ENCODE measurements at regions not wholly inside any gene's neighbourhood (a gene's known extent, or its start where the extent isn't known, plus 50 kb on each side); places are given as distances from the start of the nearest gene placed in this dataset.
A peak's percentile ranks its signal among the peaks of the same experiment; 100 is the strongest.

DNA sequence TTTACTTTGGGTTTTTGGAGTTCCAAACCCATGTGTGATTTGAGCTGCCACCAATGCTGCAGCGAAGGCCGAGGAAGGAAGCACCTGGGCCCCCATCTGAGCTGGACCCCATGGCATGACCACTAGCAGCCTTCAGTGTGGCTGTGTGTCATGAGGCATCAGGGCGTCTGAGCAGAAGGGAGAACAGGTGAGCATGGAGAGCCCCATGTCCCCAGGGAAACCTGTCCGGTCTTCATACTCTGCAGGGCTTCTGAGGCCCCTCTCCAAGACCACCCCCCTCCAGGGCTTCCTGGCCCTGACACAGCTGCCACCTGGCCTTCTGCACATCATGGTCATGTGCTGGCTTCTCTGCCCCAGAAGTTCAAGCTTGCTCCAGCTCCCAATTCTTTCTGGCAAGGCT is 169.1 kb upstream of the CST7 start:
- H3K27ac Mint-ChIP-seq, result no peak overlapping the region
- no peaks in the 10 kb centered on the region for H3K36me3 Mint-ChIP-seq (ENCODE audit: insufficient read depth)
- no peak for ATAC-seq (replicated peaks)
- H3K27me3 Mint-ChIP-seq, result peaks cover 47 to 74% of the 10 kb centered on the region in 2 donors
- no peak overlapping the region for H3K4me3 Mint-ChIP-seq
- no peak for DNase-seq
- H3K4me1 Mint-ChIP-seq (ENCODE audit: low read depth in 2 of 2), result no peaks in the 10 kb centered on the region
- H3K9me3 Mint-ChIP-seq, result peaks cover 0 to 2% of the 10 kb centered on the region in 2 donors

DNA sequence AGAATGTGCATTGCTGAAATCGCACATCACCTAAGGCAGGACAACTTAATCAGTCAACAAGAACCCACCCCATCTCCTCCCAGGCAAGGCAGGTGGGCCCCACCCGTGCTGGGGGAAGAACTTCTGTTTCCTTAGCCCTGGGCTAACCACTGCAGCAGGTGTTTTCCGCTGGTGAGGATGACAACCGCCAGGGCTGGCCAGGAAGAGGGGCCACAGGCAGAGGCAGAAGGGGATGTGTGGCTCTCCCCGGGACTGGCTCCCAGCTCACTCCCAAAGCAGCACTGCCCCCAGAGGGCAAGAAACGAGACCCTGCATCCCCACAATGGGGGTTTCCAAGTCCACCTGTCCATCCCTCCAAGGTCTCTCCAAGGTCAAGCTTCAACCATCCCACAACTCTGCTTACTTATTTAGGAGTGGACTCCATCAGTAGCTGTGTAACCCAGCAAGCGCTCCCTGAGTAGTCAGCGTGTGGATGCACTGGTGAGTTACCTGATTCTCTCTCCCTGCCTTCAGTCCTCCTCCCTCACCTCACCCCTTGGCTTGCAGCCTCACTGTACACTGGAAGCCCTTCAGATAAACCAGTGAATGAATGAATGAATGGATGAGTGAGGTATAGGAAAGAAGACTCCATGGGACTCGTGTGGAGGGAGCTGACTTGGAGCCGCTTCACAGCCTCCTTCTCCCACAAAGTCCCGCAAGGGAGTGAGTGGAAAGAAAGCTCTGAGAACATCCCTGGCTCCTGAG is 168.2 kb upstream of the CST7 start:
- Mint-ChIP-seq H3K27me3 (peaks cover 43 to 72% of the 10 kb centered on the region in 2 donors), H3K27ac (peak overlapping the region in 1 of 2 donors; percentile 55)
- no peak for DNase-seq

DNA sequence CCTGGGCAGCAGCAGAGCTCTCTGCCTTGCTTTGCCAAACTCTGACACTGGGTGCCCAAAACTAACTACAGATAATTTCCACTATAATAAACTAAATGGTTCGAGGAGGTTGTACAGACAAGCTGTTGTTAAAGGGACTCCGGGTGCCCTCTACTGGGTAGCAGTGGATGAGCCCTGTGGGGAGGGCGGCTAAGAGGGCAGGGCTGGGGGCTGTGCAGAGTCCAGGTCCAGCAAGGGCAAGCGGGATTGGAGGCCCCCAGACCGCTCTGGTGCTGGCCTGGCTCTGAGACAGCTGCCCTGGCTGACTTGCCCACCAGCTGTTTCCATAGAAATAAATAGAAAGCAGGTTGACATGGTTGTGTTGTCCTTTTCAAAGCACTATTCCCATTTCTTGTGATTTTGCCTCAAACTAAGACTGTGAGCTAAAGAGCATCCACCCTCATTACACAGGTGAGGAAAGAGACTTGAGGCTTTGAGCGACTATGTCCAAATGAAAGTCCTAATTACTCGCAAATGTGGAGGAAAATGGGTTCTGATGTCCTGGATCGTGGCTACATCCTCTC is 167.6 kb upstream of the CST7 start:
- peaks cover 38 to 68% of the 10 kb centered on the region in 2 donors for H3K27me3 Mint-ChIP-seq
- peak overlapping the region in 1 of 2 donors; percentile 55 for H3K27ac Mint-ChIP-seq
- no peak for DNase-seq
- no peaks in the 10 kb centered on the region for H3K36me3 Mint-ChIP-seq (ENCODE audit: insufficient read depth)
- H3K4me1 Mint-ChIP-seq (ENCODE audit: low read depth in 2 of 2), result peaks cover 0 to 2% of the 10 kb centered on the region in 2 donors
- H3K9me3 Mint-ChIP-seq, result no peaks in the 10 kb centered on the region
- ATAC-seq (replicated peaks), result no peak
- no peak overlapping the region for H3K4me3 Mint-ChIP-seq

More for the DNA sequence above, 168.2 kb upstream of the CST7 start:
- H3K4me3 Mint-ChIP-seq, result no peak overlapping the region
- no peak for ATAC-seq (replicated peaks)
- no peaks in the 10 kb centered on the region for H3K36me3 Mint-ChIP-seq (ENCODE audit: insufficient read depth)
- H3K4me1 Mint-ChIP-seq (ENCODE audit: low read depth in 2 of 2), result peaks cover 0 to 2% of the 10 kb centered on the region in 2 donors
- no peaks in the 10 kb centered on the region for H3K9me3 Mint-ChIP-seq

DNA sequence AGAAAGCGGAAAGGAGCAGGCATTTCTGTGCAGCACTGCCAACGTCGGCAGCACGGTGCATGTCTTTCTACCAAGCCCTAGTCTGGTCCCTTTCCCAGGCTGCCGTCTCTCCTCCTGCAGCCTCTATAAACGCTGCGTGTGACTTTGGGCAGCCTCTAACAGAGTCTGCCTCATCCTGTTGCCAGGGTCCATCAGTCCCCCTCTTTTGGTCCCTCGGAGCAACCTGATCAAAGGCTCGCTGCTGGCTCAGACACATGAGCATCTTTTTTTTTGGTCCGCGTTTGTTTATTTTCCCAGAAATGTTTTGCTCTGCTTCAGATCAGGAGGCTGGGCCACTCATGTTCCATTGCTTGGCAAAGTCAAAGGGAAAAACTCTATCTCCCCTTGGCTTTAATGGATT is 166.8 kb upstream of the CST7 start:
- no peak overlapping the region for H3K4me3 Mint-ChIP-seq
- H3K4me1 Mint-ChIP-seq (ENCODE audit: low read depth in 2 of 2), result peaks cover 0 to 2% of the 10 kb centered on the region in 2 donors
- peaks cover 43 to 68% of the 10 kb centered on the region in 2 donors for H3K27me3 Mint-ChIP-seq
- no peaks in the 10 kb centered on the region for H3K36me3 Mint-ChIP-seq (ENCODE audit: insufficient read depth)
- H3K9me3 Mint-ChIP-seq, result no peaks in the 10 kb centered on the region
- ATAC-seq (replicated peaks), result no peak
- DNase-seq, result no peak
- no peak overlapping the region for H3K27ac Mint-ChIP-seq

DNA sequence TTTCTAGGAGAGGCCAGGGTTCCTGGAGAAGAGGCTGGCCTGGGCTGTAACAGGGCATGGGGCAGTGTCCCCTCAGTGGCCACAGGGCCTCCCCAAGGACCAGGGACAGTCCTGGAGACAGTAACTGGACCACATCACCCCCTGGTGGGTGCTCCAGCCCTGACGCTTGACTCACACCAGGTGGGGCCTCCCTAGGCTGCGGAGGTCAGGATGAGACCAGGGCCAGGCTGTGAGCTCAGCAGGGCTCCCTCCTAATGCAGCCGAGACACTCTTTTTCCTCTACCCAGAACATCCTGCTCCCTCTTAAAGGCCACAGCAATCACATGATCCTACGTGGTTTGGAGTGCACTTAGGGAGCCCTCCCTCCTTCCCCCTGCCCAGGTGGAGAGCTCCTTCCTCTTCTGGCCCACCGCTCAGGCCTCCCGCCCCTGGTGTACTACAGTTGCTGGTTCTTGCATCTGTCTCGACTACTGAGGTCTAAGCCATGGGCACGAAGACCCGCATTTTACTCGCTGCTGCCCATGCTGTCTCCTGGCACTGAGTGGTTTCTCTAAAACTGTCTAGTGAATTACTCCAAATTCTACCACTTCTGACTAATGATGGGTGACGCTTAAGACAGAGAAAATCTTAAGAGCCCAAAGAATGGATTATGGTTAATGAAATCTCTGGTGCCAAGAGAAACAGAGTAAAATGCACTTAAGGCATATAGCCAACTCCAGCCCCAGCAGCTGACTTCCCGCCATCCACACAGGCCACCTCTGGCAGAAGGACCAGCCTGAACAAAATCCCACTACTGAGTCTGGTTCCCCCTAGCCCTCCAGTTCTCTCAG is 166.1 kb upstream of the CST7 start:
- Mint-ChIP-seq H3K27ac (no peak overlapping the region), H3K4me3 (no peak overlapping the region), H3K27me3 (peaks cover 40 to 68% of the 10 kb centered on the region in 2 donors), H3K9me3 (no peaks in the 10 kb centered on the region), H3K4me1 (ENCODE audit: low read depth in 2 of 2) (peaks cover 0 to 2% of the 10 kb centered on the region in 2 donors), H3K36me3 (ENCODE audit: insufficient read depth) (no peaks in the 10 kb centered on the region)
- DNase-seq (no peak), ATAC-seq (replicated peaks) (no peak)

DNA sequence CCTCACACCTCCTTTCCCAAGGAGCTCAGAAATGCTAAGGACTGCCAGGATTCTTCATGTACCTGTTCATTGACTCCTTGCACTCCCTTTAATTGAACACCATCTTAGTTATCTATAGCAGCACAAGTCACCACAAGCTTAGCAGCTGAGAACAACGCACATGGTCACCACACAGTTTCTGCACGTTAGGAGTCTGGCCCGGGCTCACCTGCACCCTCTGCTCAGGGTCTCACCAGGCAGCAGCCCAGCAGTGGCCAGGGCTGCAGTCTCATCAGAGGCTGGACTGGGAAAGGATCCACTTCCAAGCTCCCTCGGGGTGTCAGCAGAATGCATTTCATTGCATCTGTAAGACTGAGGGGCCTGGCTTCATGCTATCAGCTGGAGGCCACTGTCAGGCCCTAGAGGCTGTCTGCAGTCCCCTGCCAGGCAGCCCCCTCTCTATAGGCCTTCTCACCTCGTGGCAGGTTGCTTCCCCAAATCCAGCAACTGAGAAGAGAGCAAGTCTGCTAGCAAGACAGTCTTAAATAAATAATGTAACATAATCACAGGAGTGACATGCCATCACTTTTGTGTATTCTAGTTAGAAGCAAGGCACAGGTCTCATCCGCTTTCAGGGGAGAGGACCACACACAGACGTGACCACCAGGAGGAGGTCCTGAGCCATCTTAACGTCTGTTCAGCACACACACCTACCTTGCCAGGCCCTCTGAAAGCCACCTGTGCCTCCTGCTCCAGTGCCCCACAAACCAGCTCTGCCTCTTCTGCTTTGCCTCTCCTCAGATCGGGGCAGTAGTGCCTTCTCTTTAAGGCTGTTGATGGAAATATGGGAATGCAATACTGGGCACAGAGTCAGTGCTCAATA is 165.2 kb upstream of the CST7 start:
- Mint-ChIP-seq H3K27ac (no peak overlapping the region), H3K36me3 (ENCODE audit: insufficient read depth) (no peaks in the 10 kb centered on the region), H3K27me3 (peaks cover 40 to 65% of the 10 kb centered on the region in 2 donors), H3K4me3 (no peak overlapping the region), H3K9me3 (no peaks in the 10 kb centered on the region), H3K4me1 (ENCODE audit: low read depth in 2 of 2) (peaks cover 0 to 2% of the 10 kb centered on the region in 2 donors)
- no peak for DNase-seq
- no peak for ATAC-seq (replicated peaks)

DNA sequence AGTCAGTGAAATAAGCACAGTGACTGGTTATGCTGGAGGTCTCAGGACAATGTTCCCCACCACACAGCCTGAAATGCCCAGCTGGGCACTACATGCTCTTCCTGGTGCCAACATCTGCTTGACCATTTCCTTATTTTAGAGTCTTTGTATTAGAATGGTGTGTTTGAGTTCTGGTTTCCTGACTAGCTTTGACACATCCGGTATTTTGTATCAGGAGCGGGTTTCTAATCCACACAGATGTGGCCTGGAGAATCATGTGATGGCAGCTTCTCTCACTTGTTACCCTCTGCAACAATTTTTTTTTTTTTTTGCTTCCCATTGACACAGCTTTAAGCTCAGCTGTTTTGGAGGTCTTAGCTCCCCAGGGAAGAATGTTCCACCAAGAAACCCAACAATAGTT is 164.5 kb upstream of the CST7 start:
- Mint-ChIP-seq H3K9me3 (no peaks in the 10 kb centered on the region), H3K4me1 (ENCODE audit: low read depth in 2 of 2) (peaks cover 0 to 2% of the 10 kb centered on the region in 2 donors), H3K27ac (no peak overlapping the region), H3K36me3 (ENCODE audit: insufficient read depth) (no peaks in the 10 kb centered on the region), H3K4me3 (no peak overlapping the region), H3K27me3 (peaks cover 33 to 66% of the 10 kb centered on the region in 2 donors)
- DNase-seq (no peak), ATAC-seq (replicated peaks) (no peak)

DNA sequence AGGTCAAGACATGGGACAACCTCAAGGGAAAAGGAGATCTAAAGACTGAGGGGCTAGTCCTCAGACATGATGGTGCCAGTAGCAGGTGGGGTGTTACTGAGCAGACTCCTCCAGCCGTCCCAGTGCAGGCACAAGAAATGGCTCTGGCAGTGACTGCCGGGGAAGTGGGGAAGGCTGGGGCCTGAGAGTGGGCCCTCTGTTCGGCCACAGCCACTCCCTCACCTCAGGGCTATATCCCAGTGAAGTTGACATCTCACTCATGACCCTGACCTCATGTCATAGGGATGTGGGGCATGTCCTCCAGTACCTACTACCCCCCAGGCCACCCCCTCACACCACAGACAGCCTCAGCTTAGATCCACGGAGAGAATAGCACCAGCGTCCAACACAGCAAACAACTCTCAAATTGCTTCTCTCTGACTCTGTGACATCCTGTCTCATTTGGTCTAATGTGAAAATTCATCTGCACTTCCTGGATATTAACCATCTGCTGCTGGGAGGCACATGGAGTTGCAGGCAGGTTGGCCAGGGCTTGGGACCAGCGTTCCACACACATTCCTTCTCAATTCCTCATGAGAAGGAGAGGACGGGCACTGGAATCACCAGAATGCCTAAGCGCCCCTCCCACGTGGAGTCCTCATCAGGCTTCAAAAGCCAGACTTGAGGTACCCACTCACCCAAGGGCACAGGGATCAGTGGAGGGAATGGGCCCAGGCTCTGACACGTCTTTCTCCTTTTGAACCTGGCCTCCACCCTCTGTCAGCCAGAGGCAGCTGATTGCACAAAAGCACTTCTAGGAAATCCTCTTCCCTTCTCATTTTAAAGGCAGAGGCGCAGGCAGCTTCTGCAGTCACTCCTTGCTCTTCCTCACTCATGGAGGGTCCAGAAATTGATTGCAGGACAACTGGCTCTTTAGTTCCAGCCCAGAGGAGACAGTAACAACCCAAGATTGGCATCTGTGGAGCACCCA is 163.6 kb upstream of the CST7 start:
- Mint-ChIP-seq H3K36me3 (ENCODE audit: insufficient read depth) (no peaks in the 10 kb centered on the region), H3K27ac (no peak overlapping the region), H3K9me3 (no peaks in the 10 kb centered on the region), H3K4me3 (no peak overlapping the region), H3K27me3 (peaks cover 29 to 66% of the 10 kb centered on the region in 2 donors), H3K4me1 (ENCODE audit: low read depth in 2 of 2) (peaks cover 0 to 2% of the 10 kb centered on the region in 2 donors)
- no peak for ATAC-seq (replicated peaks)
- no peak for DNase-seq

DNA sequence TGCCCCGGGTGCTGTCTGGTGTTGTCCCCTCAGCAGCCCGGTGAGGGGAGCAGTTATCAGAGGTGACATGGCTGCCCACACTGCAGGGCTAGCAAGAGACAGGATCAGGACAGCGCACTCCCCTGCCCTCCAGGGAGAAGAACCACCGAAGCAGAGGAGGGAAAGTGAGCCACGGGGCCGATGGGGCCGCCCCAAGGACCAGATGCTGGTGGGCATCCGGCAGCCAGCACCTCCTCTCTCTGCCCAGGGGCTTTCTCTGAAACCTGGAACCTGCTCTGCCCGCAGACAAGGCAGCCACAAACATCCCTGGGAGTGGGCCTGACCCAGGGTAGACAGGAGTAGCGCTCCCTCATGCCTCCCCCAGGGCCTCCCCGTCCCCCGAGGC is 163.0 kb upstream of the CST7 start:
- H3K36me3 Mint-ChIP-seq (ENCODE audit: insufficient read depth), result no peaks in the 10 kb centered on the region
- no peak overlapping the region for H3K27ac Mint-ChIP-seq
- H3K4me1 Mint-ChIP-seq (ENCODE audit: low read depth in 2 of 2), result peaks cover 0 to 2% of the 10 kb centered on the region in 2 donors
- peaks cover 25 to 66% of the 10 kb centered on the region in 2 donors for H3K27me3 Mint-ChIP-seq
- ATAC-seq (replicated peaks) (no peak), DNase-seq (no peak)
- H3K4me3 Mint-ChIP-seq, result no peak overlapping the region
- no peaks in the 10 kb centered on the region for H3K9me3 Mint-ChIP-seq

DNA sequence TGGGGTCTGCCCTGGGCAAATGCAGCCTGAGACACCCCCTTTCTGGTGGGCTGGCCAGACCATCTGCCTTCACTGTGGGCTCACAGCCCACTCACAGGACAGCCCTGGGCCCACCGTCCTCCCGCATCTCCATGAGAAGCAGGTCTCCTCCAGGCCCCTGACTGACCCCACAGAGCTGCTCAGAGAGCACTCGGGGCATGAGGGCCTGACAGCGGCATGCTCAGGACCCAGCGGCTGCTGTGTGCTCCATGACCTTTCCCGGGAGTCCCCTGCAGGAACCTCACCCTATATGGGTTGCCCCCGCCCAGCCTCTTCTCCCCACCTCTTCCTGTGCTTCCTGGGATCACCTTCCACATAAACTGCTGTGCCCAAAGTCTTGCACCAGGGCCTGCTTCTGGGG is 162.4 kb upstream of the CST7 start:
- Mint-ChIP-seq H3K4me3 (no peak overlapping the region), H3K4me1 (ENCODE audit: low read depth in 2 of 2) (peaks cover 0 to 2% of the 10 kb centered on the region in 2 donors), H3K9me3 (no peaks in the 10 kb centered on the region), H3K36me3 (ENCODE audit: insufficient read depth) (no peaks in the 10 kb centered on the region), H3K27ac (no peak overlapping the region), H3K27me3 (peaks cover 25 to 67% of the 10 kb centered on the region in 2 donors)
- ATAC-seq (replicated peaks), result no peak
- no peak for DNase-seq

DNA sequence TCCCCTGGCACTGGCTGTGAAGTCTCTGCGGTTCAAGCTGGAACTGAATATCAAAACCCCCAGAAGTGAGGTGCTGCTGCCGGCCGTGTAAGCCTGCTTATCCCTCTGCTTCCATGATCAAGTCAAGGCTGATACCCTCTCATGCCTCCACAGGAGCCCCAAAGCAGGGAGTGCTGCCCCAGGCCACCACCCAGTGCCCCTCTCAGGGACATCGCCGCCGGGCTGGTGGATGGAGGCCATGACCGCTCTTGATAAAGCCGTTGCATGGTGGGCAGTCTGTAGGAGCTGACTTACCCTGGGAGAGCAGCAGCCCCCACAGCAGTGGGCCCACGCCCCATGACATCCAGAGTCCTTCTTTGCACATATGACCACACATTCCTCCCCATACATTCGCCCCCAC is 162.0 kb upstream of the CST7 start:
- H3K36me3 Mint-ChIP-seq (ENCODE audit: insufficient read depth), result no peaks in the 10 kb centered on the region
- no peak overlapping the region for H3K4me3 Mint-ChIP-seq
- peaks cover 24 to 66% of the 10 kb centered on the region in 2 donors for H3K27me3 Mint-ChIP-seq
- DNase-seq (no peak), ATAC-seq (replicated peaks) (no peak)
- peaks cover 0 to 2% of the 10 kb centered on the region in 2 donors for H3K4me1 Mint-ChIP-seq (ENCODE audit: low read depth in 2 of 2)
- H3K27ac Mint-ChIP-seq, result no peak overlapping the region
- H3K9me3 Mint-ChIP-seq, result no peaks in the 10 kb centered on the region

DNA sequence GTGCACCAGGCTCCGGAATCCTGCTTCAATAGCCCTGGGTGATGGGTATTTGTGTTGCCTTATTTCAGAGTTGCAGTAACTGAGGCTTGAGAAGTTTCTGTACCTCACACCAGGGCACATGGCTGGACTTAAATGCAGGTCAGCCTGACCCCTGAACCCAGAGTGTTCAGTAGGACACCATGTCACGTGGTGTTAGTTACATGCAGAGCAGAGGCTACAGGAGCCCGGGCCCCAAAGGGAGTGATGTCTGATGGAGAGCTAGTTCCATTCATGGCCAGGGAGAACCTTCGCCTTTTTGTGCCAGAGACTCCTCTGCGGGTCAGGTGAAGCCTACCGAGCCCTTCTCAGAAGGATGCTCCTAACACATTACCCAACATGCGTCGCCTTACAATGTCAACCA is 161.4 kb upstream of the CST7 start:
- DNase-seq (no peak), ATAC-seq (replicated peaks) (no peak)
- Mint-ChIP-seq H3K4me1 (ENCODE audit: low read depth in 2 of 2) (peaks cover 0 to 2% of the 10 kb centered on the region in 2 donors), H3K27ac (no peak overlapping the region), H3K27me3 (peaks cover 20 to 64% of the 10 kb centered on the region in 2 donors), H3K9me3 (no peaks in the 10 kb centered on the region), H3K36me3 (ENCODE audit: insufficient read depth) (no peaks in the 10 kb centered on the region), H3K4me3 (no peak overlapping the region)
